Adrenal gland (tissue), 5 donors: ENCODE measurements at regions not wholly inside any gene's neighbourhood (a gene's known extent, or its start where the extent isn't known, plus 50 kb on each side); places are given as distances from the start of the nearest gene placed in this dataset.

Experiments
- CTCF ChIP-seq, 6 experiments: fragments of 450-650 bp in 4 of 6; fragments of 200-600 bp in 2 of 6; sonication (generic) in 1 of 6; IDR thresholded peaks; 1 replicate in 5 of 6; 2 replicates in 1 of 6; pipeline versions ENCODE4 v1.5.1 to v1.8.0; 2016 to 2021; ENCODE audit warnings: antibody characterized with exemption in 6 of 6, mild to moderate bottlenecking in 2 of 6, moderate library complexity in 1 of 6
- POLR2A ChIP-seq, 2 donors: fragments of 450-650 bp; IDR thresholded peaks; one replicate each; pipeline ENCODE4 v1.6.1; 2017; ENCODE audit warnings: antibody characterized with exemption in 2 of 2, mild to moderate bottlenecking in 2 of 2, moderate library complexity in 1 of 2
- donor health status: DM: no; HTN: no; CAD: no.

DNA sequence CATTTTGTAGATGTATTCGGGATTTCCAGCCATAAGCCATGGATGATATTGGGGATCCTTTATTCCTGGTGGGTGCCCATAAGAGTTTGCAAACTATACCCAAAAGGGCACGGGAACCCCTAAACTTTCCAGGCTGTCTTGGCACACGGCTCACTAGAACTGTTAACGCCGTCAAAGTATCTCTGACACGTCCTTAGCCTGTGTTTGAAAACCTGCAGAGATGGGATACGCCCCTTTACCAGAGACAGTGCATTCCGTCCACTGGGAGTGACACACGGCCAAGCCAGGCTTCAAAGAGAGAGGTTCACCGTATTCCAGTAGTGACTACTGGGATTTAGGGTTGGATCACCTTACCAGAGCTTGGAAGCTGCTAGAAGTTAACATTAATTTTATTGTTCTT is 95.0 kb downstream of the THBS2 start:
- TF ChIP-seq CTCF (IDR thresholded peaks at IDR 0.05) (no peak), POLR2A (IDR thresholded peaks at IDR 0.05) (no peak)
